ENCODE measurements at regions not wholly inside any gene's neighbourhood (a gene's known extent, or its start where the extent isn't known, plus 50 kb on each side); places are given as distances from the start of the nearest gene placed in this dataset.
"Not testable (repeated sequence)": the region's sequence is repeated elsewhere in the genome, so short reads cannot be mapped to it uniquely, and the experiment has no call there.

DNA sequence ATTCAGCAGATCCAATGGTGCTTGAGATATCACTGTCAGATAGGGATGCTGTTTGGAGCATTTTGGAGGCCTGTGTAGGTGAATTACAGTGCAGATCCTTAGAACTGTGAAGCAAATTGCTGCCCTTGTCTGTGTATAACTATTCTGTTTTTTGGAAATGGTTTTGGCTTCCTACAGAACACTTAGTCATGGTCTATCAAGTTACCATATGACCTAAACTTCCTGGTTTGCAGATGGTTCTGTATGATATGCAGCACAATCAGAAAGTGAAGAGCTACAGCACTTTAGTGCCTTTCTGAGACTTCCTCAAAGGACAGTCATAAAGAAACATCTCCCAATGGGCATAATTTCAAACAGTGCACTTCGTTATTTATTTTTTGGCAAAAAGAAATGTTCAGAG is 688.6 kb downstream of the SH3BGRL start:
- TF ChIP-seq CTBP1 (IDR thresholded peaks at IDR 0.05; ENCODE audit: borderline replicate concordance), result no peak
- no peak for TF ChIP-seq FOXK2 (IDR thresholded peaks at IDR 0.05)
- TF ChIP-seq LEF1 (IDR thresholded peaks at IDR 0.05; ENCODE audit: borderline replicate concordance), result no peak
- TF ChIP-seq FOXA1 (IDR thresholded peaks at IDR 0.05), result no peak
- no peak for TF ChIP-seq BHLHE40 (IDR thresholded peaks at IDR 0.05; ENCODE audit: borderline replicate concordance)
- TF ChIP-seq SP1 (IDR thresholded peaks at IDR 0.05), result no peak
- TF ChIP-seq NFRKB (IDR thresholded peaks at IDR 0.05), result no peak
- DNase-seq (ENCODE audit: extremely low spot score), result no peak
- ChIA-PET POLR2A (no interaction called here), CTCF (no interaction called here)

DNA sequence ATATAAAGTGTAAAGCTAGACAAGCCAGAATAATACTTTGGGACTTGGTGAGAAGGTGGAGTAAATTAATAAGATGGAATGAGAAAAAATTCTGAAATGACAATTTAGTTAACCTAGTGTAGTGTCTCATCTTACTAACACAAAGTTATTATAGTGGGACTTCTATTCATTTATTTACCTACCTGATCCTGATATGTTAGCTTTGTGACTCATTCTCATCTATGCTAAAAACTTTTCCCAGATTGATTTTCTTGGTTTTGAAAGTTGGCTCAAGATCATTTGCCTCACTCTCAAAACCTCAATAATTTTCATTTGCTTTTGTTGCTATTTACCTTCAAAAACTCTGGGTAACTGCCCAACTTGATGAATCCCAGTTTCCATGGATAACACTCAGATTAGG is 698.6 kb downstream of the SH3BGRL start:
- POLR2A ChIA-PET, result no interaction called here
- CTCF ChIA-PET, result no interaction called here
- no peak for TF ChIP-seq SP1 (IDR thresholded peaks at IDR 0.05)
- no peak for TF ChIP-seq NFRKB (IDR thresholded peaks at IDR 0.05)
- no peak for TF ChIP-seq ZNF384 (IDR thresholded peaks at IDR 0.05)
- no peak for TF ChIP-seq L3MBTL2 (conservative IDR thresholded peaks at IDR 0.05)
- DNase-seq (ENCODE audit: extremely low spot score), result no peak

DNA sequence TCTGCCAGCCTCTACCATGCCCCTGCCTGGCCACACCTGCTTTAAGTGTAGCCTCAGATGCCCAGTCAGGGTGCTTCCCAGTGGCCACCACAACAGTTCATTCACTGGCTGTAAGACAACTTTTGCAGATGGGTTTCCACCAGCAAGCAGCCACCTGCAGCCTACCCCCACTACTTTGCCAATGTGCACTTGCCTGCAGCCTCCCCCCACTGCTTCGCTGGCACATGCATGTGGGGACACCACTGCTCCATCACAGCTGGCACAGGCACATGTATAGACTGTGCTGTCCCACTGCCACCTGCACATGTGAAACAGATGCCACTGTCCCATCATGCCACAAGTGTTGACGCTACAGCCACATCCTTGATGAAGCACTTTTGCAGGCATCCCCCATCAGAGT is 723.9 kb downstream of the SH3BGRL start:
- DNase-seq (ENCODE audit: extremely low spot score), result no peak
- TF ChIP-seq FOXM1 (IDR thresholded peaks at IDR 0.05; ENCODE audit: borderline replicate concordance) (no peak), L3MBTL2 (conservative IDR thresholded peaks at IDR 0.05) (no peak), SUZ12 (IDR thresholded peaks at IDR 0.05) (no peak), BHLHE40 (IDR thresholded peaks at IDR 0.05; ENCODE audit: borderline replicate concordance) (no peak)
- POLR2A ChIA-PET, result no interaction called here
- CTCF ChIA-PET, result no interaction called here

DNA sequence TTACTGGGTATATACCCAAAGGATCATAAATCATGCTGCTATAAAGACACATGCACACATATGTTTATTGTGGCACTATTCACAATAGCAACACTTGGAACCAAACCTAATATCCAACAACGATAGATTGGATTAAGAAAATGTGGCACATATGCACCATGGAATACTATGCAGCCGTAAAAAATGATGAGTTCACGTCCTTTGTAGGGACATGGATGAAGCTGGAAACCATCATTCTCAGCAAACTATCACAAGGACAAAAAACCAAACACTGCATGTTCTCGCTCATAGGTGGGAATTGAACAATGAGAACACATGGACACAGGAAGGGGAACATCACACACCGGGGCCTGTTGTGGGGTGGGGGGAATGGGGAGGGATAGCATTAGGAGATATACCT is 744.0 kb downstream of the SH3BGRL start:
- DNase-seq (ENCODE audit: extremely low spot score); POLR2A ChIA-PET; CTCF ChIA-PET: not testable (repeated sequence)

DNA sequence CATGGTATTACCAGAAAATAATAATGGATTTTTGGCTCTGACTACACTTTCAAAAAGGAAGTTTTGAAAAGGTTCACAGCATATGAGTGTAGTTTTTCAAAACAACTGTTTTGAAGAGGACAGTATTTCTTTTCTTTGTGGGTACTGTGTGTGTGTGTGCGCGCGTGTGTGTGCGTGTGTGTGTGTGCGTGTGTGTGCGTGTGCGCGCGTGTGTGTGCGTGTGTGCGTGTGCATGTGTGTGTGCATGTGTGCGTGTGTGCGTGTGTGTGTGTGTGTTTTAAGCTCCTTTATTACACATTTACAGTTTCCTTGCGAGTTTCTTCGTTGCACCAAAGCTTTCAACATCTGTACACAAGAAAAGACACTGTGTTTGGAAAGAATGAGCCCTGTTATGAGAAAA is 755.4 kb downstream of the SH3BGRL start:
- ChIA-PET POLR2A (no interaction called here), CTCF (interaction anchor here (0.6 to 1.7 kb wide), 3 partner anchors 10 to 706 kb away, joined by 3 to 5 read pairs (median 3); no protein-coding TSS in a partner anchor)
- DNase-seq (ENCODE audit: extremely low spot score), result no peak
- no peak for TF ChIP-seq CTBP1 (IDR thresholded peaks at IDR 0.05; ENCODE audit: borderline replicate concordance)
- TF ChIP-seq FOXK2 (IDR thresholded peaks at IDR 0.05), result no peak
- TF ChIP-seq FOXA1 (IDR thresholded peaks at IDR 0.05), result no peak
- TF ChIP-seq SUZ12 (IDR thresholded peaks at IDR 0.05), result no peak
- TF ChIP-seq ZNF384 (IDR thresholded peaks at IDR 0.05), result no peak
- no peak for TF ChIP-seq ELF4 (IDR thresholded peaks at IDR 0.05)
- TF ChIP-seq NFRKB (IDR thresholded peaks at IDR 0.05), result no peak
- TF ChIP-seq LEF1 (IDR thresholded peaks at IDR 0.05; ENCODE audit: borderline replicate concordance), result no peak
- TF ChIP-seq BHLHE40 (IDR thresholded peaks at IDR 0.05; ENCODE audit: borderline replicate concordance), result no peak
- TF ChIP-seq SP1 (IDR thresholded peaks at IDR 0.05), result no peak
- TF ChIP-seq, protein P1, sequence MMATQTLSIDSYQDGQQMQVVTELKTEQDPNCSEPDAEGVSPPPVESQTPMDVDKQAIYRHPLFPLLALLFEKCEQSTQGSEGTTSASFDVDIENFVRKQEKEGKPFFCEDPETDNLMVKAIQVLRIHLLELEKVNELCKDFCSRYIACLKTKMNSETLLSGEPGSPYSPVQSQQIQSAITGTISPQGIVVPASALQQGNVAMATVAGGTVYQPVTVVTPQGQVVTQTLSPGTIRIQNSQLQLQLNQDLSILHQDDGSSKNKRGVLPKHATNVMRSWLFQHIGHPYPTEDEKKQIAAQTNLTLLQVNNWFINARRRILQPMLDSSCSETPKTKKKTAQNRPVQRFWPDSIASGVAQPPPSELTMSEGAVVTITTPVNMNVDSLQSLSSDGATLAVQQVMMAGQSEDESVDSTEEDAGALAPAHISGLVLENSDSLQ (IDR thresholded peaks at IDR 0.05), result no peak
- no peak for TF ChIP-seq ARNT (IDR thresholded peaks at IDR 0.05)
- TF ChIP-seq FOXM1 (IDR thresholded peaks at IDR 0.05; ENCODE audit: borderline replicate concordance), result no peak
- no peak for TF ChIP-seq L3MBTL2 (conservative IDR thresholded peaks at IDR 0.05)
- no peak for TF ChIP-seq TARDBP (IDR thresholded peaks at IDR 0.05)

DNA sequence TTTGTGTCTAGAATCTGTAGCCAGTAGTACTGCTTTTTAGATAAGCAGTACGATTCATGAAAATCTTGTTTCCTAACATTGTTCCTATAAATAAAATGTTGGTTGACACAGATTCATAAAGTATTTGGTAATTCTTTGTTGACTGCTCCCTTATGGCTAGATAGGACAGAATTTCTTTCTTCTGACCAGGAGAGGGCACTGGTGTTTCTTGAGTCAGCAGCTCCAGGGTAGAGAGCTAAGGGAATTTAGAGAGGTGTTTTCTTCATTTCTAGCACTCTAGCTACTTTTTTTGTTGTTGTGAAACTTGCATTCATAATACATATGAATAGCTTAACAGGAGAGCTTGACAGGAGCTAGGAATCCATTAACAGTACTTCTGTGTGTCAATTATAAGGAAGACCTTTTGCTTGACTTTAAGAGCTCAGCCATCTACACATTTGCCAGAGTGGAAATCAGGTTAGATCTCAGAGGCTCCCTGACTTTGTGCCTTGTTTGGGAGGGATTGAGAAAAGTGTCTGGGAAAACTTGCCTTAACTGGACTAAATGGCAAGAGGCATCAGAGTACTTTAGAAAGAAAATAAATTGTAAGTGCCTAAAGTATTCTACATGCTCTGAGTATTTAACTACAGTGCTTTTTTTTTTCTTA is 756.1 kb downstream of the SH3BGRL start:
- peak; percentile 17 for DNase-seq (ENCODE audit: extremely low spot score)
- no peak for TF ChIP-seq LEF1 (IDR thresholded peaks at IDR 0.05; ENCODE audit: borderline replicate concordance)
- TF ChIP-seq TARDBP (IDR thresholded peaks at IDR 0.05), result no peak
- TF ChIP-seq FOXK2 (IDR thresholded peaks at IDR 0.05), result no peak
- no peak for TF ChIP-seq ARNT (IDR thresholded peaks at IDR 0.05)
- TF ChIP-seq FOXA1 (IDR thresholded peaks at IDR 0.05), result no peak
- TF ChIP-seq ZNF384 (IDR thresholded peaks at IDR 0.05), result no peak
- TF ChIP-seq SP1 (IDR thresholded peaks at IDR 0.05), result no peak
- TF ChIP-seq L3MBTL2 (conservative IDR thresholded peaks at IDR 0.05), result no peak
- TF ChIP-seq SUZ12 (IDR thresholded peaks at IDR 0.05), result no peak
- TF ChIP-seq BHLHE40 (IDR thresholded peaks at IDR 0.05; ENCODE audit: borderline replicate concordance), result no peak
- no peak for TF ChIP-seq HDGF (IDR thresholded peaks at IDR 0.05; ENCODE audit: borderline replicate concordance)
- TF ChIP-seq ELF4 (IDR thresholded peaks at IDR 0.05), result no peak
- no peak for TF ChIP-seq FOXM1 (IDR thresholded peaks at IDR 0.05; ENCODE audit: borderline replicate concordance)
- POLR2A ChIA-PET, result no interaction called here
- CTCF ChIA-PET, result interaction anchor here (0.6 to 1.7 kb wide), 3 partner anchors 11 to 544 kb away, joined by 3 to 5 read pairs (median 4); no protein-coding TSS in a partner anchor

DNA sequence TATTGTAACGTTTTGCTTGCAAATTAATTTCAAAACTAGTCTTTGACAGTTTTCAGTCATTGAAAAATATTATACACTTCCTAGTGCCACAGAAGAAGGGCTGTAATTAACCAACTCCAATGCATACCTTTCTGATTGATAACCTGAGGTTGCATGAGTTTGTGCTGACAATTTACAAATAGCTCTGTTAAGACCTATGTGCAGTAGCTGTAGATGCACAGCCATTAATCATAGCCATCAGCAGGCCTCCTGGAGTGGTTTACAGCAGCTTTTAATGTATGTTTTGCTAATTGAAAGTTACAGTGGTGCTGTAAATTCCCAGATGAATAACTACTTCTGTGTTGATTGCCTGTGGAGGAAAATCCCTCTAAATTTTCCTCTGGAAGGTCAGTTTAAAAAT is 758.1 kb downstream of the SH3BGRL start:
- TF ChIP-seq SUZ12 (IDR thresholded peaks at IDR 0.05) (no peak), NFRKB (IDR thresholded peaks at IDR 0.05) (no peak), BHLHE40 (IDR thresholded peaks at IDR 0.05; ENCODE audit: borderline replicate concordance) (no peak), FOXA1 (IDR thresholded peaks at IDR 0.05) (no peak), ZNF384 (IDR thresholded peaks at IDR 0.05) (no peak), SP1 (IDR thresholded peaks at IDR 0.05) (no peak), LEF1 (IDR thresholded peaks at IDR 0.05; ENCODE audit: borderline replicate concordance) (no peak), FOXM1 (IDR thresholded peaks at IDR 0.05; ENCODE audit: borderline replicate concordance) (no peak), CTBP1 (IDR thresholded peaks at IDR 0.05; ENCODE audit: borderline replicate concordance) (no peak), L3MBTL2 (conservative IDR thresholded peaks at IDR 0.05) (no peak), HDGF (IDR thresholded peaks at IDR 0.05; ENCODE audit: borderline replicate concordance) (no peak), FOXK2 (IDR thresholded peaks at IDR 0.05) (no peak)
- CTCF ChIA-PET, result interaction anchor here (0.5 kb wide), 1 partner anchor 470 kb away, joined by 3 read pairs; no protein-coding TSS in a partner anchor
- POLR2A ChIA-PET, result no interaction called here
- DNase-seq (ENCODE audit: extremely low spot score), result no peak

DNA sequence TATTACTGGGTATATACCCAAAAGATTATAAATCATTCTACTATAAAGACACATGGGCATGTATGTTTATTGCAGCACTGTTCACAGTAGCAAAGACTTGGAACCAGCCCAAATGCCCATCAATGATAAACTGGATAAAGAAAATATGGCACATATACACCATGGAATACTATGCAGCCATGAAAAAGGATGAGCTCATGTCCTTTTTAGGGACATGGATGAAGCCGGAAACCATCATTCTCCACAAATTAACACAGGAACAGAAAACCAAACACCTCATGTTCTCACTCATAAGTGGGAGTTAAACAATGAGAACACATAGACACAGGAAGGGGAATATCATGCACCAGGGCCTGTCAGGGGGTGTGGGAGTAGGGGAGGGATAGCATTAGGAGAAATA is 772.5 kb downstream of the SH3BGRL start:
- CTCF ChIA-PET; POLR2A ChIA-PET; DNase-seq (ENCODE audit: extremely low spot score): not testable (repeated sequence)
